ENCODE measurements at regions not wholly inside any gene's neighbourhood (a gene's known extent, or its start where the extent isn't known, plus 50 kb on each side); places are given as distances from the start of the nearest gene placed in this dataset.
"Not testable (repeated sequence)": the region's sequence is repeated elsewhere in the genome, so short reads cannot be mapped to it uniquely, and the experiment has no call there.

- Mint-ChIP-seq H3K27me3 (ENCODE audit: insufficient read depth, unreplicated experiment) (peaks cover 6% of the 10 kb centered on the region), H3K36me3 (ENCODE audit: insufficient read depth, unreplicated experiment) (peaks cover 5% of the 10 kb centered on the region), H3K9me3 (ENCODE audit: unreplicated experiment) (no peaks in the 10 kb centered on the region), H3K4me3 (ENCODE audit: unreplicated experiment) (no peak overlapping the region), H3K4me1 (ENCODE audit: low read depth, unreplicated experiment) (no peaks in the 10 kb centered on the region), H3K27ac (ENCODE audit: unreplicated experiment) (no peak overlapping the region)
- no peak overlapping the region for H3K4me3 ChIP-seq (ENCODE audit: low read depth, low read length)
- BruUV-seq (replicated peaks), result no TSS peak
- TF ChIP-seq, protein P1, sequence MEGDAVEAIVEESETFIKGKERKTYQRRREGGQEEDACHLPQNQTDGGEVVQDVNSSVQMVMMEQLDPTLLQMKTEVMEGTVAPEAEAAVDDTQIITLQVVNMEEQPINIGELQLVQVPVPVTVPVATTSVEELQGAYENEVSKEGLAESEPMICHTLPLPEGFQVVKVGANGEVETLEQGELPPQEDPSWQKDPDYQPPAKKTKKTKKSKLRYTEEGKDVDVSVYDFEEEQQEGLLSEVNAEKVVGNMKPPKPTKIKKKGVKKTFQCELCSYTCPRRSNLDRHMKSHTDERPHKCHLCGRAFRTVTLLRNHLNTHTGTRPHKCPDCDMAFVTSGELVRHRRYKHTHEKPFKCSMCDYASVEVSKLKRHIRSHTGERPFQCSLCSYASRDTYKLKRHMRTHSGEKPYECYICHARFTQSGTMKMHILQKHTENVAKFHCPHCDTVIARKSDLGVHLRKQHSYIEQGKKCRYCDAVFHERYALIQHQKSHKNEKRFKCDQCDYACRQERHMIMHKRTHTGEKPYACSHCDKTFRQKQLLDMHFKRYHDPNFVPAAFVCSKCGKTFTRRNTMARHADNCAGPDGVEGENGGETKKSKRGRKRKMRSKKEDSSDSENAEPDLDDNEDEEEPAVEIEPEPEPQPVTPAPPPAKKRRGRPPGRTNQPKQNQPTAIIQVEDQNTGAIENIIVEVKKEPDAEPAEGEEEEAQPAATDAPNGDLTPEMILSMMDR (IDR thresholded peaks at IDR 0.05; ENCODE audit: insufficient read depth in 1 of 2, low read depth in 1 of 2, low read length in 1 of 2, severe bottlenecking in 1 of 2, unreplicated experiment in 1 of 2), result no peak
- DNase-seq, result no peak
- ChIA-PET CTCF (no interaction called here), POLR2A (no interaction called here)
- intact Hi-C loops (cut with micrococcal nuclease; ENCODE audit: unreplicated experiment), result no loop called here
- H3K36me3 ChIP-seq (ENCODE audit: control insufficient read depth, insufficient read depth, low read length), result no peaks in the 10 kb centered on the region
- H3K9me3 ChIP-seq, result no peaks in the 10 kb centered on the region
- H3K27me3 ChIP-seq (replicated peaks; ENCODE audit: control insufficient read depth, insufficient read depth, low read length), result no peaks in the 10 kb centered on the region
- no peaks in the 10 kb centered on the region for H3K4me1 ChIP-seq
Observed at GRCh38 chrX:53768451-53768850, 81.9 kb upstream of the HUWE1 start.

GRCh38 chrX:53767544-53767943 lies 81.0 kb upstream of the HUWE1 start:
- no TSS peak for BruUV-seq (replicated peaks)
- CTCF ChIA-PET, result no interaction called here
- H3K4me1 ChIP-seq, result no peaks in the 10 kb centered on the region
- no peaks in the 10 kb centered on the region for H3K36me3 ChIP-seq (ENCODE audit: control insufficient read depth, insufficient read depth, low read length)
- Mint-ChIP-seq H3K9me3 (ENCODE audit: unreplicated experiment) (no peaks in the 10 kb centered on the region), H3K4me3 (ENCODE audit: unreplicated experiment) (no peak overlapping the region), H3K4me1 (ENCODE audit: low read depth, unreplicated experiment) (no peaks in the 10 kb centered on the region), H3K27ac (ENCODE audit: unreplicated experiment) (no peak overlapping the region), H3K36me3 (ENCODE audit: insufficient read depth, unreplicated experiment) (peaks cover 5% of the 10 kb centered on the region), H3K27me3 (ENCODE audit: insufficient read depth, unreplicated experiment) (peaks cover 6% of the 10 kb centered on the region)
- no peaks in the 10 kb centered on the region for H3K9me3 ChIP-seq
- no peak overlapping the region for H3K4me3 ChIP-seq (ENCODE audit: low read depth, low read length)
- H3K27me3 ChIP-seq (replicated peaks; ENCODE audit: control insufficient read depth, insufficient read depth, low read length), result no peaks in the 10 kb centered on the region
- TF ChIP-seq, protein P1 (IDR thresholded peaks at IDR 0.05; ENCODE audit: insufficient read depth in 1 of 2, low read depth in 1 of 2, low read length in 1 of 2, severe bottlenecking in 1 of 2, unreplicated experiment in 1 of 2), result no peak
- DNase-seq, result no peak
- POLR2A ChIA-PET, result no interaction called here
- intact Hi-C loops (cut with micrococcal nuclease; ENCODE audit: unreplicated experiment), result no loop called here

- H3K9me3 Mint-ChIP-seq (ENCODE audit: unreplicated experiment); DNase-seq: not testable (repeated sequence)
Observed at GRCh38 chrX:53757181-53757580, 70.7 kb upstream of the HUWE1 start.

GRCh38 chrX:53746718-53747117 lies 60.2 kb upstream of the HUWE1 start:
- intact Hi-C loops (cut with micrococcal nuclease; ENCODE audit: unreplicated experiment), result no loop called here
- TF ChIP-seq, protein P1 (IDR thresholded peaks at IDR 0.05; ENCODE audit: insufficient read depth in 1 of 2, low read depth in 1 of 2, low read length in 1 of 2, severe bottlenecking in 1 of 2, unreplicated experiment in 1 of 2), result no peak
- Mint-ChIP-seq H3K27me3 (ENCODE audit: insufficient read depth, unreplicated experiment) (no peaks in the 10 kb centered on the region), H3K27ac (ENCODE audit: unreplicated experiment) (no peak overlapping the region), H3K36me3 (ENCODE audit: insufficient read depth, unreplicated experiment) (peaks cover 6% of the 10 kb centered on the region), H3K9me3 (ENCODE audit: unreplicated experiment) (no peaks in the 10 kb centered on the region), H3K4me3 (ENCODE audit: unreplicated experiment) (no peak overlapping the region), H3K4me1 (ENCODE audit: low read depth, unreplicated experiment) (no peaks in the 10 kb centered on the region)
- no peaks in the 10 kb centered on the region for H3K36me3 ChIP-seq (ENCODE audit: control insufficient read depth, insufficient read depth, low read length)
- no peak overlapping the region for H3K4me3 ChIP-seq (ENCODE audit: low read depth, low read length)
- ChIA-PET POLR2A (no interaction called here), CTCF (no interaction called here)
- no peaks in the 10 kb centered on the region for H3K27me3 ChIP-seq (replicated peaks; ENCODE audit: control insufficient read depth, insufficient read depth, low read length)
- H3K9me3 ChIP-seq, result no peaks in the 10 kb centered on the region
- no peaks in the 10 kb centered on the region for H3K4me1 ChIP-seq
- DNase-seq, result no peak
- BruUV-seq (replicated peaks), result no TSS peak

More at GRCh38 chrX:53757181-53757580, 70.7 kb upstream of the HUWE1 start:
- intact Hi-C loops (cut with micrococcal nuclease; ENCODE audit: unreplicated experiment); H3K36me3 ChIP-seq (ENCODE audit: control insufficient read depth, insufficient read depth, low read length); CTCF ChIA-PET; H3K4me1 Mint-ChIP-seq (ENCODE audit: low read depth, unreplicated experiment); H3K9me3 ChIP-seq; H3K4me1 ChIP-seq; H3K36me3 Mint-ChIP-seq (ENCODE audit: insufficient read depth, unreplicated experiment); H3K27ac Mint-ChIP-seq (ENCODE audit: unreplicated experiment); POLR2A ChIA-PET; H3K27me3 Mint-ChIP-seq (ENCODE audit: insufficient read depth, unreplicated experiment); BruUV-seq (replicated peaks); H3K4me3 ChIP-seq (ENCODE audit: low read depth, low read length); H3K4me3 Mint-ChIP-seq (ENCODE audit: unreplicated experiment); H3K27me3 ChIP-seq (replicated peaks; ENCODE audit: control insufficient read depth, insufficient read depth, low read length): not testable (repeated sequence)

Measured in Caco-2 (cell line).